ENCODE measurements at regions not wholly inside any gene's neighbourhood (a gene's known extent, or its start where the extent isn't known, plus 50 kb on each side); places are given as distances from the start of the nearest gene placed in this dataset.

DNA sequence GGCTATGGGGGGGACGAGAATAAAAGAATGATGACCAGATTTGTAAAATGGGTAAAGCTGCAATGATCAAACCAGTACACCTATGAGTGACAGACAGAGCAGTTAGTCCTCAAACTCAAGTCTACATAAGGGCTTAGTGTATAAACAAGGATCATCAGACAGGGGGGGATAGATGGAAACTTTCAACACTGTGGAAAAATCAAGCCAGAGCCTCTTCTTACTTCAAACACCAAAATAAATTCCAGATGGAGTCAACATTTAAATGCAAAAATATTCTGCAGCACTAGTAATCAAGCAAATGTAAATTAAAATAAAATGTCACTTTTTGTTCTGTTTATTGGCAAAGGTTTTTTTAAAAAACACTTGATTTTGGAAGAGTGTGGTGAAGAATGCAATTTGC is 205.9 kb upstream of the RGMA start:
- no peak for TF ChIP-seq EZH2 (IDR thresholded peaks at IDR 0.05; ENCODE audit: borderline replicate concordance, low read depth, low read length, severe bottlenecking)
- TF ChIP-seq, protein P1, sequence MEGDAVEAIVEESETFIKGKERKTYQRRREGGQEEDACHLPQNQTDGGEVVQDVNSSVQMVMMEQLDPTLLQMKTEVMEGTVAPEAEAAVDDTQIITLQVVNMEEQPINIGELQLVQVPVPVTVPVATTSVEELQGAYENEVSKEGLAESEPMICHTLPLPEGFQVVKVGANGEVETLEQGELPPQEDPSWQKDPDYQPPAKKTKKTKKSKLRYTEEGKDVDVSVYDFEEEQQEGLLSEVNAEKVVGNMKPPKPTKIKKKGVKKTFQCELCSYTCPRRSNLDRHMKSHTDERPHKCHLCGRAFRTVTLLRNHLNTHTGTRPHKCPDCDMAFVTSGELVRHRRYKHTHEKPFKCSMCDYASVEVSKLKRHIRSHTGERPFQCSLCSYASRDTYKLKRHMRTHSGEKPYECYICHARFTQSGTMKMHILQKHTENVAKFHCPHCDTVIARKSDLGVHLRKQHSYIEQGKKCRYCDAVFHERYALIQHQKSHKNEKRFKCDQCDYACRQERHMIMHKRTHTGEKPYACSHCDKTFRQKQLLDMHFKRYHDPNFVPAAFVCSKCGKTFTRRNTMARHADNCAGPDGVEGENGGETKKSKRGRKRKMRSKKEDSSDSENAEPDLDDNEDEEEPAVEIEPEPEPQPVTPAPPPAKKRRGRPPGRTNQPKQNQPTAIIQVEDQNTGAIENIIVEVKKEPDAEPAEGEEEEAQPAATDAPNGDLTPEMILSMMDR (IDR thresholded peaks at IDR 0.05; ENCODE audit: borderline replicate concordance, extremely low read depth, low read length, poor library complexity, severe bottlenecking), result no peak
